Upper lobe of left lung (tissue), 6 donors: ENCODE measurements at regions not wholly inside any gene's neighbourhood (a gene's known extent, or its start where the extent isn't known, plus 50 kb on each side); places are given as distances from the start of the nearest gene placed in this dataset.

ENCODE experiments used
- ATAC-seq, 2 donors: fragments of 200-7000 bp; cut with Tn5 transposase; one replicate each; pipeline ENCODE4 v1.9.1; 2022; ENCODE audit warnings: mild to moderate bottlenecking in 2 of 2, moderate library complexity in 2 of 2; ENCODE audit not compliant: low FRiP score in 2 of 2
- DNase-seq, 2 donors: peaks; one replicate each; pipeline ENCODE4 v3.0.0-alpha.2; 2019 to 2020
- H3K27ac ChIP-seq, 4 donors: fragments of 200-600 bp; sonication (generic); one replicate each; pipeline ENCODE4 v1.5.1; 2016 to 2019
- H3K27me3 ChIP-seq, 4 donors: fragments of 200-600 bp; sonication (generic); one replicate each; pipeline ENCODE4 v1.5.1; 2017 to 2019
- H3K36me3 ChIP-seq, 4 donors: fragments of 200-600 bp; sonication (generic); one replicate each; pipeline ENCODE4 v1.5.1; 2016 to 2019
- H3K4me1 ChIP-seq, 4 donors: fragments of 200-600 bp; sonication (generic); one replicate each; pipeline ENCODE4 v1.5.1; 2018 to 2019
- H3K4me3 ChIP-seq, 4 donors: fragments of 200-600 bp; sonication (generic); one replicate each; pipeline ENCODE4 v1.5.1; 2017 to 2019; ENCODE audit warnings: mild to moderate bottlenecking in 2 of 4, moderate library complexity in 1 of 4
- H3K9me3 ChIP-seq, 4 donors: fragments of 200-600 bp; sonication (generic); one replicate each; pipeline ENCODE4 v1.5.1; 2018 to 2019
- CTCF ChIP-seq, 6 experiments: fragments of 450-650 bp in 4 of 6; fragments of 200-600 bp in 2 of 6; sonication (generic) in 2 of 6; IDR thresholded peaks; one replicate each; pipeline ENCODE4 v1.5.1; 2016 to 2019; ENCODE audit warnings: antibody characterized with exemption in 6 of 6
- EP300 ChIP-seq, 4 donors: sonication (generic); formaldehyde crosslinking; IDR thresholded peaks; one replicate each; pipeline ENCODE4 v1.5.1; 2017; ENCODE audit warnings: antibody characterized with exemption in 4 of 4, control low read depth in 2 of 4
- POLR2A ChIP-seq, 4 donors: fragments of 450-650 bp; IDR thresholded peaks; one replicate each; pipeline ENCODE4 v1.5.1; 2016 to 2017; ENCODE audit warnings: antibody characterized with exemption in 4 of 4, mild to moderate bottlenecking in 2 of 4
- POLR2AphosphoS5 ChIP-seq, 2 donors: sonication (generic); formaldehyde crosslinking; IDR thresholded peaks; one replicate each; pipeline ENCODE4 v1.5.1; 2017; ENCODE audit warnings: antibody characterized with exemption in 2 of 2
- WGBS, 2 donors: methylation state at CpG; one replicate each; pipeline ENCODE4 v1.1.5; 2017 to 2018; 5-methylcytosine and 5-hydroxymethylcytosine counted together
- donor health status: DM: no; HTN: no; CAD: no; lungs with moderate emphysema.
- donor health status: DM: no; HTN: yes; CAD: no; lungs with severe emphysema.

GRCh38 chr7:42858570-42858969, 53.3 kb downstream of the C7orf25 start:
- peaks cover 0 to 4% (median 0%) of the 10 kb centered on the region in 4 donors for H3K4me1 ChIP-seq
- no peaks in the 10 kb centered on the region for H3K27me3 ChIP-seq
- 92 to 93% methylated on average over 1 of the region's 1 CpG for WGBS, 2 donors
- no peak overlapping the region for H3K4me3 ChIP-seq
- peaks cover 0 to 3% (median 0%) of the 10 kb centered on the region in 4 donors for H3K9me3 ChIP-seq
- TF ChIP-seq POLR2AphosphoS5 (IDR thresholded peaks at IDR 0.05) (no peak), EP300 (IDR thresholded peaks at IDR 0.05) (no peak), POLR2A (IDR thresholded peaks at IDR 0.05) (no peak), CTCF (IDR thresholded peaks at IDR 0.05) (no peak)
- no peaks in the 10 kb centered on the region for H3K36me3 ChIP-seq
- ATAC-seq (no peak), DNase-seq (no peak)
- no peak overlapping the region for H3K27ac ChIP-seq

- ATAC-seq = peak; percentile 66 to 68
- 35 to 54% methylated on average over 14 to 19 of the region's 19 CpGs for WGBS, 2 donors
- Histone ChIP-seq H3K27me3 (no peaks in the 10 kb centered on the region), H3K4me3 (peak overlapping the region in 3 of 4 donors; percentile 39 to 48 (median 46)), H3K36me3 (no peaks in the 10 kb centered on the region), H3K4me1 (peaks cover 0 to 4% (median 0%) of the 10 kb centered on the region in 4 donors), H3K27ac (no peak overlapping the region), H3K9me3 (peaks cover 0 to 3% (median 0%) of the 10 kb centered on the region in 4 donors)
- TF ChIP-seq POLR2AphosphoS5 (IDR thresholded peaks at IDR 0.05) (no peak), CTCF (IDR thresholded peaks at IDR 0.05) (no peak), POLR2A (IDR thresholded peaks at IDR 0.05) (no peak), EP300 (IDR thresholded peaks at IDR 0.05) (no peak)
- DNase-seq = peak in 1 of 2 donors; percentile 67
Measured at GRCh38 chr7:42856605-42856987, 55.3 kb downstream of the C7orf25 start.

- Histone ChIP-seq H3K27me3 (no peaks in the 10 kb centered on the region), H3K4me3 (no peak overlapping the region), H3K4me1 (peaks cover 0 to 4% (median 0%) of the 10 kb centered on the region in 4 donors), H3K9me3 (no peaks in the 10 kb centered on the region), H3K27ac (no peak overlapping the region), H3K36me3 (no peaks in the 10 kb centered on the region)
- ATAC-seq (no peak), DNase-seq (no peak)
- 74% methylated on average over 11 of the region's 11 CpGs for WGBS, 2 donors
- TF ChIP-seq CTCF (IDR thresholded peaks at IDR 0.05) (no peak), POLR2AphosphoS5 (IDR thresholded peaks at IDR 0.05) (no peak), EP300 (IDR thresholded peaks at IDR 0.05) (no peak), POLR2A (IDR thresholded peaks at IDR 0.05) (no peak)
Measured at GRCh38 chr7:42854571-42855118, 57.2 kb downstream of the C7orf25 start.

- H3K36me3 ChIP-seq = no peaks in the 10 kb centered on the region
- TF ChIP-seq POLR2A (IDR thresholded peaks at IDR 0.05) (no peak), CTCF (IDR thresholded peaks at IDR 0.05) (no peak), POLR2AphosphoS5 (IDR thresholded peaks at IDR 0.05) (no peak), EP300 (IDR thresholded peaks at IDR 0.05) (no peak)
- no peak overlapping the region for H3K4me3 ChIP-seq
- peaks cover 0 to 4% (median 0%) of the 10 kb centered on the region in 4 donors for H3K4me1 ChIP-seq
- no peak for ATAC-seq
- H3K27ac ChIP-seq = no peak overlapping the region
- no peaks in the 10 kb centered on the region for H3K27me3 ChIP-seq
- H3K9me3 ChIP-seq = no peaks in the 10 kb centered on the region
- DNase-seq = no peak
- 25 to 37% methylated on average over 4 of the region's 4 CpGs for WGBS, 2 donors
Measured at GRCh38 chr7:42852531-42852930, 59.3 kb downstream of the C7orf25 start.

- DNase-seq = peak in 1 of 2 donors; percentile 44
- Histone ChIP-seq H3K36me3 (no peaks in the 10 kb centered on the region), H3K9me3 (no peaks in the 10 kb centered on the region), H3K27ac (no peak overlapping the region), H3K27me3 (no peaks in the 10 kb centered on the region), H3K4me3 (peak overlapping the region in 1 of 4 donors; percentile 5), H3K4me1 (peaks cover 0 to 5% (median 0%) of the 10 kb centered on the region in 4 donors)
- TF ChIP-seq EP300 (IDR thresholded peaks at IDR 0.05) (no peak), CTCF (IDR thresholded peaks at IDR 0.05) (peak in 5 of 6 experiments; percentile 26 to 56 (median 38))
- peak in 1 of 2 donors; percentile 89 for ATAC-seq
- 25 to 49% methylated on average over 12 of the region's 12 CpGs for WGBS, 2 donors
Measured at GRCh38 chr7:42843205-42843800, 68.6 kb downstream of the C7orf25 start.
